HL-60 (cell line): ENCODE measurements at regions not wholly inside any gene's neighbourhood (a gene's known extent, or its start where the extent isn't known, plus 50 kb on each side); places are given as distances from the start of the nearest gene placed in this dataset.

Experiments used
- DNase-seq, 2 experiments: peaks; one replicate each; pipeline ENCODE4 v3.0.0-alpha.2; 2010 to 2020; ENCODE audit warnings: low read depth in 1 of 2, low spot score in 1 of 2
- H3K27ac ChIP-seq: fragments of 250-450 bp; sonication (Bioruptor Pico); replicated peaks from 2 replicates; pipeline ENCODE4 v1.5.1; 2020; ENCODE audit warnings: mild to moderate bottlenecking, moderate library complexity
- H3K27me3 ChIP-seq: fragments of 250-450 bp; sonication (Bioruptor Pico); 2 replicates; pipeline ENCODE4 v1.5.1; 2021; ENCODE audit warnings: mild to moderate bottlenecking, moderate library complexity; ENCODE audit not compliant: insufficient read depth, poor library complexity, severe bottlenecking
- H3K4me3 ChIP-seq: replicated peaks from 2 replicates; pipeline ENCODE4 v1.5.1; 2011; ENCODE audit warnings: mild to moderate bottlenecking, control low read depth, low read length; ENCODE audit not compliant: insufficient read depth
- CTCF ChIP-seq: IDR thresholded peaks from one replicate; pipeline ENCODE4 v1.5.1; 2011; ENCODE audit warnings: low read length, control low read depth, inconsistent platforms; ENCODE audit not compliant: insufficient read depth
- GABPA ChIP-seq: IDR thresholded peaks from 2 replicates; pipeline ENCODE4 v1.6.1; 2012; ENCODE audit warnings: low read depth
- POLR2AphosphoS5 ChIP-seq: IDR thresholded peaks from 2 replicates; pipeline ENCODE4 v1.6.1; 2012; ENCODE audit warnings: low read depth
- REST ChIP-seq: IDR thresholded peaks from 2 replicates; pipeline ENCODE4 v1.6.1; 2012; ENCODE audit warnings: low read depth; ENCODE audit not compliant: insufficient replicate concordance
- SPI1 ChIP-seq: IDR thresholded peaks from 2 replicates; pipeline ENCODE4 v1.6.1; 2012; ENCODE audit warnings: low read depth, mild to moderate bottlenecking, borderline replicate concordance

- no peak for TF ChIP-seq SPI1
- DNase-seq, result no peak
- no peak overlapping the region for H3K4me3 ChIP-seq
- no peak overlapping the region for H3K27ac ChIP-seq
- H3K27me3 ChIP-seq, result no peaks in the 10 kb centered on the region
These were observed 121.1 kb downstream of the AIPL1 start for GRCh38 chr17:6313835-6314234.

- no peaks in the 10 kb centered on the region for H3K27me3 ChIP-seq
- no peak for DNase-seq
- TF ChIP-seq POLR2AphosphoS5 (no peak), CTCF (no peak), SPI1 (no peak), REST (no peak), GABPA (no peak)
- no peak overlapping the region for H3K4me3 ChIP-seq
- H3K27ac ChIP-seq, result no peak overlapping the region
These were observed 128.1 kb downstream of the AIPL1 start for GRCh38 chr17:6306820-6307219.

- TF ChIP-seq SPI1 (no peak), GABPA (no peak), REST (no peak), POLR2AphosphoS5 (no peak), CTCF (no peak)
- no peak for DNase-seq
- Histone ChIP-seq H3K4me3 (no peak overlapping the region), H3K27ac (no peak overlapping the region), H3K27me3 (no peaks in the 10 kb centered on the region)
These were observed 129.1 kb downstream of the AIPL1 start for GRCh38 chr17:6305613-6306360.

- TF ChIP-seq POLR2AphosphoS5, result no peak
- no peak for TF ChIP-seq GABPA
- TF ChIP-seq CTCF, result no peak
- TF ChIP-seq REST, result no peak
- no peak for TF ChIP-seq SPI1
- DNase-seq, result no peak
- Histone ChIP-seq H3K4me3 (no peak overlapping the region), H3K27me3 (no peaks in the 10 kb centered on the region), H3K27ac (no peak overlapping the region)
These were observed 129.9 kb downstream of the AIPL1 start for GRCh38 chr17:6304894-6305612.
